HCT116 (cell line): ENCODE measurements at regions not wholly inside any gene's neighbourhood (a gene's known extent, or its start where the extent isn't known, plus 50 kb on each side); places are given as distances from the start of the nearest gene placed in this dataset.

Experiments
- ATAC-seq: fragments of 200-7000 bp; cut with Tn5 transposase; 2 replicates; pipeline ENCODE4 v1.9.1; 2020; ENCODE audit warnings: mild to moderate bottlenecking, moderate library complexity
- BruUV-seq: library from RNA; stranded (reverse); fragments of 400-500 nt; replicated peaks from 2 replicates; lab custom pipeline; 2021; lab: Mats Ljungman, UMichigan
- CTCF ChIA-PET: fragments of 300-600 bp; sonication (Branson Sonifier 250); formaldehyde crosslinking; loops from one replicate; lab custom pipeline; 2021; ENCODE audit warnings: antibody characterized with exemption; lab: Charles Lee
- POLR2A ChIA-PET: fragments of 300-600, 350-600 bp; sonication (Branson Sonifier 250); formaldehyde crosslinking; loops from one replicate; lab custom pipeline; 2021; ENCODE audit warnings: antibody characterized with exemption; lab: Charles Lee
- RAD21 ChIA-PET, 2 experiments: fragments of 300-600 bp; sonication (Branson Sonifier 250); formaldehyde crosslinking; loops; one replicate each; lab custom pipeline; 2023; ENCODE audit warnings: low total read pairs in 2 of 2; ENCODE audit not compliant: uncharacterized antibody in 2 of 2, unreplicated experiment in 2 of 2, low non-redundant PET in 1 of 2; lab: Charles Lee
- DNase-seq: peaks from one replicate; pipeline ENCODE4 v3.0.0-alpha.2; 2010; ENCODE audit warnings: low read depth, low spot score
- H2AFZ ChIP-seq: fragments of 200-600 bp; shearing (Covaris generic), sonication (generic); 2 replicates; pipeline ENCODE4 v1.6.1; 2017; ENCODE audit warnings: low read depth, mixed run types, mixed read lengths, antibody characterized with exemption, low read length; ENCODE audit not compliant: poor library complexity, severe bottlenecking
- H3K27ac ChIP-seq: 2 replicates; pipeline ENCODE4 v1.5.1; 2012; ENCODE audit warnings: low read depth, low read length
- H3K27me3 ChIP-seq: fragments of 200-600 bp; sonication (generic); 2 replicates; pipeline ENCODE4 v1.6.1; 2016; ENCODE audit warnings: mixed run types, low read length, mixed read lengths; ENCODE audit not compliant: insufficient read depth
- H3K36me3 ChIP-seq, 2 experiments: fragments of 200-500 bp in 1 of 2; fragments of 200-600 bp in 1 of 2; sonication (Bioruptor generic) in 1 of 2; sonication (generic) in 1 of 2; 2 replicates each; pipeline versions ENCODE4 v1.5.1 to v1.6.1; 2014 to 2016; ENCODE audit warnings: low read length in 2 of 2, inconsistent platforms in 1 of 2, mixed read lengths in 1 of 2, mixed run types in 1 of 2; ENCODE audit not compliant: insufficient read depth in 2 of 2, control insufficient read depth in 1 of 2
- H3K4me1 ChIP-seq, 2 experiments: fragments of 200-600 bp in 1 of 2; sonication (generic) in 1 of 2; 2 replicates each; pipeline versions ENCODE4 v1.5.1 to v1.6.1; 2012 to 2017; ENCODE audit warnings: low read length in 2 of 2, inconsistent platforms in 1 of 2, mild to moderate bottlenecking in 1 of 2, mixed read lengths in 1 of 2, mixed run types in 1 of 2, moderate library complexity in 1 of 2; ENCODE audit not compliant: insufficient read depth in 2 of 2, control insufficient read depth in 1 of 2
- H3K4me2 ChIP-seq: fragments of 200-600 bp; sonication (generic); 2 replicates; pipeline ENCODE4 v1.6.1; 2017; ENCODE audit warnings: mixed run types, low read length, mixed read lengths
- H3K4me3 ChIP-seq, 2 experiments: fragments of 200-600 bp in 1 of 2; sonication (generic) in 1 of 2; replicated peaks in 1 of 2; 2 replicates each; pipeline ENCODE4 v1.5.1; 2011 to 2016; ENCODE audit warnings: low read length in 2 of 2, control low read depth in 1 of 2, low read depth in 1 of 2, mild to moderate bottlenecking in 1 of 2, mixed read lengths in 1 of 2, mixed run types in 1 of 2
- H3K79me2 ChIP-seq: fragments of 200-600 bp; sonication (generic); 2 replicates; pipeline ENCODE4 v1.6.1; 2017; ENCODE audit warnings: mild to moderate bottlenecking, mixed run types, low read length, moderate library complexity, mixed read lengths; ENCODE audit not compliant: insufficient read depth
- H3K9ac ChIP-seq: fragments of 200-600 bp; sonication (generic); 2 replicates; pipeline ENCODE4 v1.6.1; 2016; ENCODE audit warnings: low read length, mixed read lengths
- H3K9me2 ChIP-seq: fragments of 200-600 bp; sonication (generic), shearing (Covaris generic); 2 replicates; pipeline ENCODE4 v1.6.1; 2017; ENCODE audit warnings: mixed run types, mild to moderate bottlenecking, moderate library complexity; ENCODE audit not compliant: insufficient read depth
- H3K9me3 ChIP-seq, 2 experiments: fragments of 200-500 bp in 1 of 2; fragments of 200-600 bp in 1 of 2; sonication (Bioruptor generic) in 1 of 2; sonication (generic) in 1 of 2; 2 replicates each; pipeline ENCODE4 v1.6.1; 2014 to 2017; ENCODE audit warnings: low read length in 2 of 2, mixed read lengths in 2 of 2, inconsistent platforms in 1 of 2, low read depth in 1 of 2, mild to moderate bottlenecking in 1 of 2, mixed run types in 1 of 2, moderate library complexity in 1 of 2; ENCODE audit not compliant: control insufficient read depth in 1 of 2, insufficient read depth in 1 of 2
- H4K20me1 ChIP-seq: fragments of 200-600 bp; sonication (generic), shearing (Covaris generic); 2 replicates; pipeline ENCODE4 v1.6.1; 2017; ENCODE audit warnings: mixed run types, mild to moderate bottlenecking, moderate library complexity; ENCODE audit not compliant: insufficient read depth
- CBX3 ChIP-seq: IDR thresholded peaks from 2 replicates; pipeline ENCODE4 v1.6.1; 2012; ENCODE audit warnings: low read depth
- CEBPB ChIP-seq: IDR thresholded peaks from 2 replicates; pipeline ENCODE4 v1.6.1; 2012; ENCODE audit warnings: low read depth
- CTCF ChIP-seq, 3 experiments: fragments of 200-600 bp in 1 of 3; sonication (generic) in 1 of 3; IDR thresholded peaks in 2 of 3; conservative IDR thresholded peaks in 1 of 3; 2 replicates each; pipeline ENCODE4 v1.5.1; 2012 to 2017; ENCODE audit warnings: low read depth in 2 of 3, low read length in 2 of 3, antibody characterized with exemption in 1 of 3, borderline replicate concordance in 1 of 3, control low read depth in 1 of 3, mild to moderate bottlenecking in 1 of 3, mixed read lengths in 1 of 3, mixed run types in 1 of 3, moderate library complexity in 1 of 3; ENCODE audit not compliant: insufficient read depth in 1 of 3
- EGR1 ChIP-seq: IDR thresholded peaks from 2 replicates; pipeline ENCODE4 v1.6.1; 2012; ENCODE audit warnings: low read depth
- ELF1 ChIP-seq: IDR thresholded peaks from 2 replicates; pipeline ENCODE4 v1.6.1; 2012; ENCODE audit warnings: low read depth, borderline replicate concordance
- EZH2 ChIP-seq: fragments of 200-600 bp; sonication (generic); IDR thresholded peaks from 2 replicates; pipeline ENCODE4 v1.6.1; 2017; ENCODE audit warnings: antibody characterized with exemption, mixed run types
- EZH2phosphoT487 ChIP-seq: fragments of 200-600 bp; IDR thresholded peaks from 2 replicates; pipeline ENCODE4 v1.6.1; 2018; ENCODE audit warnings: antibody characterized with exemption, borderline replicate concordance
- FOSL1 ChIP-seq: IDR thresholded peaks from 2 replicates; pipeline ENCODE4 v1.6.1; 2012; ENCODE audit warnings: low read depth
- JUND ChIP-seq: IDR thresholded peaks from 2 replicates; pipeline ENCODE4 v1.6.1; 2012
- MAX ChIP-seq: IDR thresholded peaks from 2 replicates; pipeline ENCODE4 v1.6.1; 2012
- POLR2AphosphoS5 ChIP-seq: IDR thresholded peaks from 2 replicates; pipeline ENCODE4 v1.6.1; 2011; ENCODE audit warnings: mild to moderate bottlenecking, low read depth, low read length, moderate library complexity
- RAD21 ChIP-seq: IDR thresholded peaks from 2 replicates; pipeline ENCODE4 v1.6.1; 2012; ENCODE audit warnings: low read depth, mild to moderate bottlenecking
- REST ChIP-seq: IDR thresholded peaks from 2 replicates; pipeline ENCODE4 v1.6.1; 2012; ENCODE audit warnings: low read depth
- SIN3A ChIP-seq: IDR thresholded peaks from 2 replicates; pipeline ENCODE4 v1.6.1; 2012; ENCODE audit warnings: low read depth
- SRF ChIP-seq: IDR thresholded peaks from 2 replicates; pipeline ENCODE4 v1.6.1; 2012; ENCODE audit warnings: low read depth
- TCF7L2 ChIP-seq: IDR thresholded peaks from 2 replicates; pipeline ENCODE4 v1.7.0; 2011; ENCODE audit warnings: borderline replicate concordance, inconsistent platforms; ENCODE audit not compliant: insufficient read depth, insufficient read length; ENCODE audit errors: extremely low read depth
- ZFX ChIP-seq: fragments of 450-650 bp; IDR thresholded peaks from 2 replicates; pipeline ENCODE4 v1.6.1; 2017
- ZNF274 ChIP-seq: fragments of 200-500 bp; sonication (Bioruptor generic); IDR thresholded peaks from 2 replicates; pipeline ENCODE4 v1.6.1; 2014; ENCODE audit warnings: mild to moderate bottlenecking, low read depth, low read length, inconsistent platforms
- intact Hi-C: fragments of 100-400 bp; cut with micrococcal nuclease; formaldehyde crosslinking; loops from 2 replicates; pipeline ENCODE4 v1.10.0; 2022

GRCh38 chr11:116263770-116264169 lies 509.0 kb downstream of the BUD13 start:
- ChIA-PET CTCF (no interaction called here), POLR2A (no interaction called here), RAD21 (no interaction called here)
- BruUV-seq = no TSS peak
- Histone ChIP-seq H3K4me3 (no peak overlapping the region), H3K9ac (no peak overlapping the region), H3K9me2 (no peaks in the 10 kb centered on the region), H3K4me1 (no peaks in the 10 kb centered on the region), H3K9me3 (no peaks in the 10 kb centered on the region), H3K27me3 (peaks cover 52% of the 10 kb centered on the region), H4K20me1 (no peaks in the 10 kb centered on the region), H2AFZ (no peak overlapping the region), H3K36me3 (no peaks in the 10 kb centered on the region), H3K79me2 (no peaks in the 10 kb centered on the region), H3K27ac (no peak overlapping the region), H3K4me2 (no peak overlapping the region)
- DNase-seq (no peak), ATAC-seq (no peak)
- intact Hi-C loops = no loop called here
- no peak for TF ChIP-seq EZH2
- TF ChIP-seq FOSL1 = no peak
- TF ChIP-seq CTCF (IDR thresholded peaks at IDR 0.05 in 2 of 3, conservative IDR thresholded peaks at IDR 0.05 in 1 of 3; ENCODE audit: borderline replicate concordance in 1 of 3, insufficient read depth in 1 of 3, low read depth in 2 of 3, low read length in 2 of 3) = no peak
- TF ChIP-seq MAX = no peak
- TF ChIP-seq ZFX = no peak
- no peak for TF ChIP-seq TCF7L2
- no peak for TF ChIP-seq ELF1
- no peak for TF ChIP-seq POLR2AphosphoS5
- no peak for TF ChIP-seq SRF
- TF ChIP-seq ZNF274 = no peak
- no peak for TF ChIP-seq JUND
- TF ChIP-seq RAD21 = no peak
- no peak for TF ChIP-seq REST
- no peak for TF ChIP-seq EZH2phosphoT487
- TF ChIP-seq EGR1 = no peak
- TF ChIP-seq SIN3A = no peak
- TF ChIP-seq CBX3 = no peak
- no peak for TF ChIP-seq CEBPB
